ENCODE measurements at regions not wholly inside any gene's neighbourhood (a gene's known extent, or its start where the extent isn't known, plus 50 kb on each side); places are given as distances from the start of the nearest gene placed in this dataset.

DNA sequence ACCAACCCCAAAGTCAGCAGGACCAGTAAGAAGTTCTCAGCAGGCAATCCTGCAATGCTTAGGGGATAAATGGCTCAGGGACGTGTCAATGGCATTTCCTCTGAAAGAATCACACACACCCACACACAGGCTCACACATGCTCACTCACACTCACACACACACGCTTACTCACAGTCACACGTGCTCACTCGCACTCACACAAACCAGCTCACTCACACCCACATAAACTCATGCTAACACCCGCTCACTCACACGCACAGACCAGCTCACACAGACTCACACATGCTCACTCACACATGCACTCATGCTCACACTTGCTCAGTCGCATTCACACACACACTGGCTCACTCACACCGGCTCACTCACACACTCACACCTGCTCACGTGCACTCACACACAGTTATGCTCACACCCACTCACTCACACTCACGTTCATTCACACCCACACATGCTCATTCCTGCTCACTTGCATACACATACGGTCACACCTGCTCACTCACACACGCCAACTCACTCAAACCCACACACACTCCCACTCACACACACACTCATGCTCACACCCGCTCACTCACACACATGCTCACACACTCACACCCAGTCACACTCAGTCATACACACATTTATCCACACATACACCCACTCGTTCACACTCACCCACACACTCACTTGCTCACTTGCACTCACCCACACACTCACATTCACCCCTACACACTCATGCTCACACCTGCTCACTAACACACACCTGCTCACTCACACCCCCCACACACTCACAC, 436.8 kb downstream of the BCL11B start:
- no peak for TF ChIP-seq SMARCE1 (IDR thresholded peaks at IDR 0.05; ENCODE audit: borderline replicate concordance)
- TF ChIP-seq PPARG (CRISPR knock-in tag; conservative IDR thresholded peaks at IDR 0.05), result no peak
- TF ChIP-seq PCBP1 (IDR thresholded peaks at IDR 0.05; ENCODE audit: borderline replicate concordance, low read depth, low read length), result no peak
- TF ChIP-seq, protein P1, sequence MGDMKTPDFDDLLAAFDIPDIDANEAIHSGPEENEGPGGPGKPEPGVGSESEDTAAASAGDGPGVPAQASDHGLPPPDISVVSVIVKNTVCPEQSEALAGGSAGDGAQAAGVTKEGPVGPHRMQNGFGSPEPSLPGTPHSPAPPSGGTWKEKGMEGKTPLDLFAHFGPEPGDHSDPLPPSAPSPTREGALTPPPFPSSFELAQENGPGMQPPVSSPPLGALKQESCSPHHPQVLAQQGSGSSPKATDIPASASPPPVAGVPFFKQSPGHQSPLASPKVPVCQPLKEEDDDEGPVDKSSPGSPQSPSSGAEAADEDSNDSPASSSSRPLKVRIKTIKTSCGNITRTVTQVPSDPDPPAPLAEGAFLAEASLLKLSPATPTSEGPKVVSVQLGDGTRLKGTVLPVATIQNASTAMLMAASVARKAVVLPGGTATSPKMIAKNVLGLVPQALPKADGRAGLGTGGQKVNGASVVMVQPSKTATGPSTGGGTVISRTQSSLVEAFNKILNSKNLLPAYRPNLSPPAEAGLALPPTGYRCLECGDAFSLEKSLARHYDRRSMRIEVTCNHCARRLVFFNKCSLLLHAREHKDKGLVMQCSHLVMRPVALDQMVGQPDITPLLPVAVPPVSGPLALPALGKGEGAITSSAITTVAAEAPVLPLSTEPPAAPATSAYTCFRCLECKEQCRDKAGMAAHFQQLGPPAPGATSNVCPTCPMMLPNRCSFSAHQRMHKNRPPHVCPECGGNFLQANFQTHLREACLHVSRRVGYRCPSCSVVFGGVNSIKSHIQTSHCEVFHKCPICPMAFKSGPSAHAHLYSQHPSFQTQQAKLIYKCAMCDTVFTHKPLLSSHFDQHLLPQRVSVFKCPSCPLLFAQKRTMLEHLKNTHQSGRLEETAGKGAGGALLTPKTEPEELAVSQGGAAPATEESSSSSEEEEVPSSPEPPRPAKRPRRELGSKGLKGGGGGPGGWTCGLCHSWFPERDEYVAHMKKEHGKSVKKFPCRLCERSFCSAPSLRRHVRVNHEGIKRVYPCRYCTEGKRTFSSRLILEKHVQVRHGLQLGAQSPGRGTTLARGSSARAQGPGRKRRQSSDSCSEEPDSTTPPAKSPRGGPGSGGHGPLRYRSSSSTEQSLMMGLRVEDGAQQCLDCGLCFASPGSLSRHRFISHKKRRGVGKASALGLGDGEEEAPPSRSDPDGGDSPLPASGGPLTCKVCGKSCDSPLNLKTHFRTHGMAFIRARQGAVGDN (CRISPR knock-in tag; IDR thresholded peaks at IDR 0.05), result no peak
- TF ChIP-seq ZMYM3 (CRISPR knock-in tag; IDR thresholded peaks at IDR 0.05), result no peak
- TF ChIP-seq KLF9 (CRISPR knock-in tag; IDR thresholded peaks at IDR 0.05; ENCODE audit: low read depth), result no peak
- no peak for TF ChIP-seq KDM4B (CRISPR knock-in tag; IDR thresholded peaks at IDR 0.05)
- TF ChIP-seq EP300 (IDR thresholded peaks at IDR 0.05; ENCODE audit: low read depth in 2 of 2, low read length in 2 of 2), result no peak
- TF ChIP-seq EP300 (CRISPR knock-in tag; IDR thresholded peaks at IDR 0.05; ENCODE audit: borderline replicate concordance), result no peak
- no peak for TF ChIP-seq MAZ (IDR thresholded peaks at IDR 0.05; ENCODE audit: borderline replicate concordance, low read depth, low read length)
- no peak for TF ChIP-seq MAZ (CRISPR knock-in tag; IDR thresholded peaks at IDR 0.05; ENCODE audit: low read depth)
- no peak for TF ChIP-seq JUN (CRISPR knock-in tag; IDR thresholded peaks at IDR 0.05)
- TF ChIP-seq PAX8 (CRISPR knock-in tag; IDR thresholded peaks at IDR 0.05; ENCODE audit: borderline replicate concordance), result no peak
- no peak for TF ChIP-seq NR2C2 (CRISPR knock-in tag; IDR thresholded peaks at IDR 0.05; ENCODE audit: borderline replicate concordance)
- TF ChIP-seq POLR2A (IDR thresholded peaks at IDR 0.05; ENCODE audit: insufficient read depth in 1 of 2, low read depth in 2 of 2, low read length in 2 of 2), result no peak
- TF ChIP-seq, protein P2, sequence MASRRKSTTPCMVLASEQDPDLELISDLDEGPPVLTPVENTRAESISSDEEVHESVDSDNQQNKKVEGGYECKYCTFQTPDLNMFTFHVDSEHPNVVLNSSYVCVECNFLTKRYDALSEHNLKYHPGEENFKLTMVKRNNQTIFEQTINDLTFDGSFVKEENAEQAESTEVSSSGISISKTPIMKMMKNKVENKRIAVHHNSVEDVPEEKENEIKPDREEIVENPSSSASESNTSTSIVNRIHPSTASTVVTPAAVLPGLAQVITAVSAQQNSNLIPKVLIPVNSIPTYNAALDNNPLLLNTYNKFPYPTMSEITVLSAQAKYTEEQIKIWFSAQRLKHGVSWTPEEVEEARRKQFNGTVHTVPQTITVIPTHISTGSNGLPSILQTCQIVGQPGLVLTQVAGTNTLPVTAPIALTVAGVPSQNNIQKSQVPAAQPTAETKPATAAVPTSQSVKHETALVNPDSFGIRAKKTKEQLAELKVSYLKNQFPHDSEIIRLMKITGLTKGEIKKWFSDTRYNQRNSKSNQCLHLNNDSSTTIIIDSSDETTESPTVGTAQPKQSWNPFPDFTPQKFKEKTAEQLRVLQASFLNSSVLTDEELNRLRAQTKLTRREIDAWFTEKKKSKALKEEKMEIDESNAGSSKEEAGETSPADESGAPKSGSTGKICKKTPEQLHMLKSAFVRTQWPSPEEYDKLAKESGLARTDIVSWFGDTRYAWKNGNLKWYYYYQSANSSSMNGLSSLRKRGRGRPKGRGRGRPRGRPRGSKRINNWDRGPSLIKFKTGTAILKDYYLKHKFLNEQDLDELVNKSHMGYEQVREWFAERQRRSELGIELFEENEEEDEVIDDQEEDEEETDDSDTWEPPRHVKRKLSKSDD (CRISPR knock-in tag; IDR thresholded peaks at IDR 0.05; ENCODE audit: low read depth), result no peak

All from HepG2 (cell line).